IPS DF 4.7 (cell line): ENCODE measurements at regions not wholly inside any gene's neighbourhood (a gene's known extent, or its start where the extent isn't known, plus 50 kb on each side); places are given as distances from the start of the nearest gene placed in this dataset.
"Not testable (repeated sequence)": the region's sequence is repeated elsewhere in the genome, so short reads cannot be mapped to it uniquely, and the experiment has no call there.

ENCODE experiments used
- DNase-seq: peaks from one replicate; pipeline ENCODE4 v3.0.0-alpha.2; 2013; ENCODE audit warnings: low spot score; ENCODE audit errors: extremely low read depth

DNA sequence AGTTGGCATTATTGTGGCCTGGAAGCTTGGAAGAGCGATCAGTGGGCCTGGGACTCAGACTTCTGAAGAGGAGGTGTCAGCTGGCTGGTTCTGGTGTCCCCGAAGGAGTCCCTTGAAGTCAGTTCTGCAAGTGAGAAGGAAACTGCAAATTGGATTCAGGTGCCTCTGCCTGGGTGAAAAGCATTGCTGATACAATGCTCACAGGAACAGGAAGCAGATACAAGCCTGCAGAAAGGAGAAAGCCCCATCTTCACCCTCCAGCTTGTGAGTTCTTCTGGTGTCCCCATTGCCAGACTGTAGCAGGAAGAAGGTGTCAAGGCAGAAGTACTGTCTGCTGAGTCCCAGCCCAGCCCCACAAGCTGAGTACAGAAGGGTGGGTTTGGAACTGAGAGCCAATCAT is 271.3 kb downstream of the PLOD2 start:
- DNase-seq, result no peak

DNA sequence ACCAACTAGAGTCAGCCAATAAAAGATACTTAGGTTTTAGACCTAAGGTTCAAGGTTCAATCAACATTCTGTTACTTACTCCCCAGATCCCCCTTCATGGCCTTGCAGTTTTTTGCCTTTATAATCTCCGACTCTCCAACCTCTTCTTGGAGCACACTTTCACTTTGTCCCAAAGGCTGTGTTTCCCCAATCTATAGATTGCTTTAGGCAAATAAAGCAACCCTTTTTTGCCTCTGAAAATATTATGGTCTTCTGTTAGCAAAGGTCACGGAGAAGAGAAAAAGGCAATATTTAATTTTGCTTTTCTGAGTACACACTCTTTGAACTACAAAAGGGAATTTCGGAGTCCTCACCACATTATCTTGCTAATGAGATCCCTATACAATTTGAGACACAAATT is 268.1 kb downstream of the PLOD2 start:
- DNase-seq, result no peak

DNA sequence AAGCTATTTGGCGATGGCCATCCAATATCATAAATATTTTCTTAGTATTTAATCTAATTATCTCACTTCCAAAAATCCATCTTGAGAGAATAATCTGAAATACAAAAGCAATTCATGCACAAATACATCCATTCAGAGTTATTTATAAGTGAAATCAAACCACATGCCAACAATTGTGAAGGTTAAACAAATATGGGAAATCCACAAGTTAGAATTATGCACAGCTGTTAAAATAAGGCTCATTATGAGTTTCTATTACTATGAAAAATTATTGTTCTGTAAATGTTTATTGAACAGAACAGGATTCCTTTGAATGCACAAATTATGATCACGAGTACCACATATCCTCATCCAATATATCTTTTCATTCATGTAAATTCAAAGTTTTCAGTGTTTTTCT is 267.7 kb downstream of the PLOD2 start:
- DNase-seq, result no peak

DNA sequence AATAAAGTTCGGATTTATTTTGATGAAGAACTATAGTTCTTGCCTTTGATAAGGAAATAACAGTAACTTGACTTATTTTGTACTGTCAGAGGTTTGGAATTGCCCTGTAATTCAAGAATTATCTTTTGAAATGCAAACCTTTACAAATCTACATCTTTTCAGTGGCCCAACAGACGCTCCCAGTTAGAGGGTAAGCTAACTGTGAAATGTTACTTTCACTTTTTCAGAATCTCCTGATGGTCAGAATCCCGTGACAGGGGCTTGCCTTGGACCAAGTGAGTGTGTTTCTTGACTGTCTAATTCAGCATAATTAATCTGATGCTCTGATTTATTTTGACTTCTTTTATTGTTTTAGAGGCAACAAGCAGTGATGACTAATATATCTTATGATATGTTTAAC is 262.5 kb downstream of the PLOD2 start:
- no peak for DNase-seq

DNA sequence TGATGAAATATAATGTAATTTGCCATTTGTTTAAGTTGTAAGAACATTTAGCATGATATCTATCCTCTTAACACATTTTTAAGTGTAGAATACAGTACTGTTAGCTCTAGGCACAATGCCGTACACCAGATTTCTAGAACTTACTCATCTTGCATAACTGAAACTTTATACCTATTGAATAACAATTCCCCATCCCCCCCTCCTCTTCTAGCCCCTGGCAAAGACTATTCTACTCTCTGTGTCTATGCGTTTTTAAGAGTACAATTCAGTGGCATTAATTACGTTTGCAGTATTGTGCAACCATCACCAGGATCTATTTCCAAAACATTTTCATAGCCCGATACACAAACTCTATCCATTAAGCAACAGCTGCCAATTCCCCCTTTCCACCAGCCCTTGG is 261.7 kb downstream of the PLOD2 start:
- DNase-seq, result no peak

GRCh38 chr3:145900056-145900829 is 260.7 kb downstream of the PLOD2 start:
- no peak for DNase-seq

GRCh38 chr3:145902166-145902565 is 258.8 kb downstream of the PLOD2 start:
- DNase-seq, result no peak

DNA sequence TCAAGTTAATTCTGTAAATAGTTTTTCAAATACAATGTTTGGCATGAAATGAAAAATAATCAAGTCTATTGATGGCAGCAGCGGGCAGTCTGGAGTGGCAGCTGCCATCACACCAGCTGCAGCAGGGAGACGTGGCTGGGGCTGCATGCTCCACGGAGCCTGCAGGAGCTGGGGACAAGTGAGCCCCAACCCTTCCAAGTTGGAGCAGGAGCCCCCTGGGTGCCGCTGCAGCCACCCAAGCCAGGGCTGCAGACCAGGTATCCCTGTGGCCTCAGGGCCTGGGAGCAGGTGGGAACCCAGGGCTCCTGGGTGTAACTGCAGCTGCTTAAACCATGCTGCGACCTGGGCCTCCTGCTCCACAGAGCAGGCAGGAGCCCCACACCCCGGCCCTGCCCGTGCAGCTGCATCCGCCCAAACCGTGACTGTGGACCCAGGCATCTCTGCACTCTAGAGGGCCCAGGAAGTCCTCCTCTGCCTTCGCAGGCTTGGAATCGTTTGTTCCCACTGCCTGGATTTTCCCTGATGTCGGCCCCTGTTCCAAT is 257.4 kb downstream of the PLOD2 start:
- DNase-seq, result no peak

- DNase-seq, result no peak
Observed at GRCh38 chr3:145904138-145904537, 256.8 kb downstream of the PLOD2 start.

DNA sequence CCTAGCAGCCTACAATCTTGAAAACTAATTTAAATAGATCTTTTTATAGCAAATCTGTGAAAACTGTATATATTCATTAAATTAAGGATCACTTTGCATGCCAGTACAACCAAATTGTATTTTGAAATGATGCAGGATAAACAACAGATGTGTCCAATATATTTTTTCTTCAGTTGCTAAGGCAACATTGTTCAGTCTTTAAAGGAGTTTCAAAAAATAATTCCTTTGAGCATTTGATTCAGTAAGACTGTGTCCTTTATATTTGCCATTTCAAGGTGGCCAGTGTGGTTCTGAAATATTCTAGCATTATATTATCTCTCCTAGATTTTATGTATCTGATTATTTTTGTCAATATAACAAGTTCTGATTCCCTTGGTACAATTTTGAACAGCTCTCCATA is 254.7 kb downstream of the PLOD2 start:
- no peak for DNase-seq

GRCh38 chr3:145906755-145907154 is 254.2 kb downstream of the PLOD2 start:
- no peak for DNase-seq

- DNase-seq, result no peak
Observed at GRCh38 chr3:145911016-145911415, 250.0 kb downstream of the PLOD2 start.

- no peak for DNase-seq
Observed at GRCh38 chr3:145915787-145916186, 245.2 kb downstream of the PLOD2 start.

GRCh38 chr3:145927736-145928135 is 233.2 kb downstream of the PLOD2 start:
- not testable (repeated sequence) for DNase-seq

DNA sequence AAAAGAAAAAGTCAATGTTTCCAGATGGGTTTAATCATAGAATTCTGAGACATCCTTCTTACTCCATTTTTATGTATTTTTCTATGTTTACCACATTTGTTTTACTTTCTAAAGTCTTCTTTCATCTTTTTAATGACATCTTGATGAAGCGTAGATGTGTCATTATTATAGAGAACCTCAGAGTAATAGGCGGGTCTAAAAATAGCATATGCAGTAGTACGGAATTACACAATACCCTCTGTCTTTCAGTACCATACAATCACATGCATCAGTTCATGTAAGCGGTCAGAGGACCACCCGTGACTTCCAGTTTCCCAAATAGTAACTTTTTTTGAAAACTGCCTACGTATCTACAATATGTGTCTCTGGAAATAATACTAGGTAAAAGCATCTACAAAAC is 224.0 kb downstream of the PLOD2 start:
- DNase-seq, result no peak

- DNase-seq, result no peak
Observed at GRCh38 chr3:145939431-145939830, 221.6 kb downstream of the PLOD2 start.

GRCh38 chr3:145942052-145942451 is 218.9 kb downstream of the PLOD2 start:
- no peak for DNase-seq

- no peak for DNase-seq
Observed at GRCh38 chr3:145943952-145944351, 217.0 kb downstream of the PLOD2 start.

DNA sequence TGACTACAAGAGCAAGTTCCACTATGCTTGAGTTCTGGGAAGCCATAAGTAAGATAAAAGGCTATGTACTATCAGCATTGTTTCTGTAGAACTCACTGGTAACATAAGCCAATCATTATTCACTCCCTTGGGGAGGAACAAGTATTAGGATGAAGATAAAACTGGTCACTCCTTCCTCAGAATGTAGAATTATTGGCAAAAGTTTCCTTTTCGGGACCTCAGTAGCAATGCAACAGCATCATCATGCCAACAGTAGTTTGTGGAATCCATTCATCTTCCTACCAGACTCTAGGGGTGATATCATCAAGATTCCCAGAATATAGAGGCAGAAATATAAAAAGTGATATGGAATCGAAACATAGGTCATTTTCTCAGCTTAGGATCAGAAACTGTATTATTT is 209.5 kb downstream of the PLOD2 start:
- no peak for DNase-seq

DNA sequence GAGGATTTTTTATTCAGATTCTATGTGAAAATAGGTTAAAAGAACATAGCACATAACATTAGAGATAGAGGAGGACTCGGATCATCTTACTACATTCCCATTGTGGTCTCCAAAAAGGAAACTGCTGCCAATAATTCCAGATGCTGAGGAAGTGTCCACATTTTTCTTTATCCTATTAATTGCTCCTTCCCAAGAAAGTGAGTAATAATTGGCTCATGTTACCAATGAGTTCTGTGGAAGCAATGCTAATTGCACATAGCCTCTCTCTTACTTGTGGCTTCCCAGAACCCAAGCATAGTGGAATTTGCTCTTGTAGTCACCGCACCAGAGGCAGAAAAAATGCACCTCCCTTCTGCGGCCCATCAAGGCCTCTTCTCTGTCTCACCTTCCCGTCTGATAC is 208.4 kb downstream of the PLOD2 start:
- no peak for DNase-seq

DNA sequence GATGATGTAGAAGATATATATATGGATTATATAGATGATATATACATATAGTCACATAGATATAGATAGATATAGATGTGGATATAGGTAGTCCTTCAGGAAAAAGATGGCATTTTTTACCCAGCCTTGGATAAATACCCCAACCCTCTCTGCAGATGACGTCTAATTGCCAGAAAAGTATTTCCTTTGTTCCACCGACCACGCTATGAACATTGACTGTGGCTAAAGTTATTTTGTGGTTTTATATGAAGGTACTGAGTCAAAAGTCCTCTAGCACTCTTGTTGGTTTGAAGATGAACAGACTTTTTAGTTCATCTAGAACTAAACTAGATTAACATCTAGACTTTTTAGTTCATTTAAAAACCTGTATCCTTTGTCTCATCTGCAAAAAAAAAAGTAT is 207.7 kb downstream of the PLOD2 start:
- no peak for DNase-seq

GRCh38 chr3:145959457-145960088 is 201.4 kb downstream of the PLOD2 start:
- DNase-seq, result no peak

DNA sequence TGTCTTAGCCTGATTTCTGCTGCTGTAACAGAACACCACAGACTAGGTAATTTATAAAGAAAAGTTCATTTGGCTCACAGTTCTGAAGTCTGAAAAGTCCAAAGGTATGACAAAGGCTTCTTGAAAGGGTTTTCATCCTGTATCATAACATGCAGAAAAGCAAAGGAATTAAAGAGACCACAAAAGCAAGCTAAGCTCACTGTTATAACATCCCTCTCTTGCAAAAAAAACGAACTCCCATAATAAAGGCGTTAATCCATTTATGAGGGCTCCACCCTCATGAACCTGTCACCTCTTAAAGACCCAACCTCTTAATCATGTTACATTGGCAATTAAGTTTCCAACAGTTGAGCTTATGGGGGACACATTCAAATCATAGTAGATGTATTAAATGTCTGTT is 197.9 kb downstream of the PLOD2 start:
- DNase-seq, result no peak
